AG04450 (cell line): ENCODE measurements at regions not wholly inside any gene's neighbourhood (a gene's known extent, or its start where the extent isn't known, plus 50 kb on each side); places are given as distances from the start of the nearest gene placed in this dataset.

Experiments
- CTCF ChIA-PET: fragments of 300-600, 350-600 bp; formaldehyde crosslinking; extraction: SDS; loops from one replicate; lab custom pipeline; 2022; ENCODE audit warnings: antibody characterized with exemption, inconsistent platforms; lab: Charles Lee
- POLR2A ChIA-PET: fragments of 350-600 bp; formaldehyde crosslinking; extraction: SDS; loops from one replicate; lab custom pipeline; 2021; ENCODE audit warnings: antibody characterized with exemption, inconsistent platforms; lab: Yijun Ruan, JAX
- DNase-seq: peaks from one replicate; pipeline ENCODE4 v3.0.0-alpha.2; 2011; ENCODE audit warnings: low read depth, low spot score
- H3K27ac ChIP-seq: one replicate; pipeline ENCODE4 v1.5.1; 2012; ENCODE audit warnings: low read depth, low read length, control low read depth
- H3K27me3 ChIP-seq: one replicate; pipeline ENCODE4 v1.6.0; 2012; ENCODE audit warnings: low read length; ENCODE audit not compliant: control insufficient read depth, insufficient read depth
- H3K4me3 ChIP-seq: 2 replicates; pipeline ENCODE4 v1.5.1; 2011; ENCODE audit warnings: mild to moderate bottlenecking, low read depth, low read length, control low read depth
- H3K9me3 ChIP-seq: 2 replicates; pipeline ENCODE4 v1.5.1; 2012; ENCODE audit warnings: low read length; ENCODE audit not compliant: control insufficient read depth, insufficient read depth
- TF ChIP-seq, protein P1 (sequence below): IDR thresholded peaks from 2 replicates; pipeline ENCODE4 v1.5.1; 2011; ENCODE audit warnings: low read depth, low read length, control low read depth, inconsistent platforms

DNA sequence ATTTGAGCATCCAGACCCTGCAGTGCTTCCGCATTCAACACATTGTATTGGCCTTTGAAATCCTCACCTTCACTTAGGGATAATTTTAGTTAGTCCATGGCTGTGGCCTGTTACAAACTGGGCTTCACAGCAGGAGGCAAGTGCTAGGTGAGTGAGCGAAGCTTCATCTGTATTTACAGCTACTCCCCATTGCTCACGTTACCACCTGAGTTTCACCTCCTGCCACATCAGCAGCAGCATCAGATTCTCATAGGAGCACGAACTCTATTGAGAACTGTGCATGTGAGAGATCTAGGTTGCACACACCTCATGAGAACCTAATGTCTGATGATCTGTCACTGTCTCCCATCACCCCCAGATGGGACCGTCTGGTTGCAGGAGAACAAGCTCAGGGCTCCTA lies 222.1 kb upstream of the NR2F2 start:
- POLR2A ChIA-PET: no interaction called here
- no peak overlapping the region for H3K27ac ChIP-seq
- TF ChIP-seq, protein P1, sequence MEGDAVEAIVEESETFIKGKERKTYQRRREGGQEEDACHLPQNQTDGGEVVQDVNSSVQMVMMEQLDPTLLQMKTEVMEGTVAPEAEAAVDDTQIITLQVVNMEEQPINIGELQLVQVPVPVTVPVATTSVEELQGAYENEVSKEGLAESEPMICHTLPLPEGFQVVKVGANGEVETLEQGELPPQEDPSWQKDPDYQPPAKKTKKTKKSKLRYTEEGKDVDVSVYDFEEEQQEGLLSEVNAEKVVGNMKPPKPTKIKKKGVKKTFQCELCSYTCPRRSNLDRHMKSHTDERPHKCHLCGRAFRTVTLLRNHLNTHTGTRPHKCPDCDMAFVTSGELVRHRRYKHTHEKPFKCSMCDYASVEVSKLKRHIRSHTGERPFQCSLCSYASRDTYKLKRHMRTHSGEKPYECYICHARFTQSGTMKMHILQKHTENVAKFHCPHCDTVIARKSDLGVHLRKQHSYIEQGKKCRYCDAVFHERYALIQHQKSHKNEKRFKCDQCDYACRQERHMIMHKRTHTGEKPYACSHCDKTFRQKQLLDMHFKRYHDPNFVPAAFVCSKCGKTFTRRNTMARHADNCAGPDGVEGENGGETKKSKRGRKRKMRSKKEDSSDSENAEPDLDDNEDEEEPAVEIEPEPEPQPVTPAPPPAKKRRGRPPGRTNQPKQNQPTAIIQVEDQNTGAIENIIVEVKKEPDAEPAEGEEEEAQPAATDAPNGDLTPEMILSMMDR: no peak

DNA sequence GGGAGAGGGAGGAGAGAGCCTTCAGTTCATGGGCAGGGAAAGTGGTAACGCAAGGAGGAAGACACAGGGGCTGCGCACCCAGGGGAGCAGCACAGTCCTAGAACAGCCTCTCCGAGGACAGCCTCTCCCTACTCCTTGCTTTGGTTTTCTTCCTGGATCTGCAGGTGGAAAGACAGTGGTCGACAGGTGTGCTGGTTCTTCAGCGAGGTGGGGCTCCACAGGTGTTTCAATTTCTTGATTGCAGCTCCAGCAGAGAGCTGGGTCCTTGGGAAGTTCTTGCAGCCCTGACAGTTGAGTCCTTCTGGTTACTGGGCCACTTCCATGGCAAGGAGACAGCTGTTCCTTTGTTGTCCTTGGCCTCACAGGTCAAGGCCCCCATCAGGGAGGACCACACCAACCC lies 220.7 kb upstream of the NR2F2 start:
- ChIA-PET POLR2A (no interaction called here), CTCF (no interaction called here)
- Histone ChIP-seq H3K4me3 (no peak overlapping the region), H3K9me3 (no peaks in the 10 kb centered on the region), H3K27me3 (no peaks in the 10 kb centered on the region), H3K27ac (no peak overlapping the region)
- no peak for DNase-seq
- TF ChIP-seq, protein P1: no peak

More for the DNA sequence above, 222.1 kb upstream of the NR2F2 start:
- H3K27me3 ChIP-seq: no peaks in the 10 kb centered on the region
- CTCF ChIA-PET: no interaction called here
- no peak for DNase-seq
- no peak overlapping the region for H3K4me3 ChIP-seq
- no peaks in the 10 kb centered on the region for H3K9me3 ChIP-seq

DNA sequence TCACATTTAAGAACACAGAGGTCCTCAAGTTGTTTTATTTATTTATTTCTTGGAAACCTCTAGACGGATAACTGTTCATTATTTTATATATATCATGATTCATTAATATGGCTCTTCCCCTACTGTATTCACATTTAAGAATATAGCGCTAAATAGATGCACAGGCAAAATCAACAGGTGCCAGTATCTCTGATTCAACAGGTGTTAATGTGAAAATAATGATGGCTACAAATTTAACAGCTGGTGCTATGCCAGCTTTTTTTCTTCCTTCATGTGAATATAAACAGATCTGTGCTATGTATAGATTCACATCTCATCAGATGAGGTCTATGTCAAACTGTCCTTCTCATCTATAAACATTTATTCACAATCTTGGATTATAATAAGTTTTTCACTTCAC lies 218.5 kb upstream of the NR2F2 start:
- CTCF ChIA-PET: no interaction called here
- no peak for DNase-seq
- POLR2A ChIA-PET: no interaction called here
- no peaks in the 10 kb centered on the region for H3K9me3 ChIP-seq
- H3K27ac ChIP-seq: no peak overlapping the region
- H3K27me3 ChIP-seq: no peaks in the 10 kb centered on the region
- TF ChIP-seq, protein P1: no peak
- no peak overlapping the region for H3K4me3 ChIP-seq

DNA sequence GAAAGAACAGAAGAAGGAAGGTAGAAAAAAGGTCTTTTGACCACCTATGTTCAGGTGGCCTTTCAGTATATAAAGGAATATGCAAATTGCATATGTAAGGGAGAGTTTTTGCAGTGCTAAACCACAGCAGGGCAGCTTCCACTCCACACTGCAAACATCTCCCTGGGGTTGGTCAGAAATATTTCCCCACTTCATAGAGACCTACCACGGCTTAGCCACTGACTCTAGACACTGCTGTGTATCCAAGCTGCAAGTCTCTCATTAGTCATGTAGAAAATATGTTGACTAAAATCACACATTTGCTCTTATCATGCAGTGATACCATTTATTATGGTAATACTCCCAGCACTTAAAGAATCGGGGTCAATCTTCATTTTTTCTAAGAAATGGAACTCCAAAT lies 214.9 kb upstream of the NR2F2 start:
- Histone ChIP-seq H3K9me3 (no peaks in the 10 kb centered on the region), H3K27ac (no peak overlapping the region), H3K27me3 (no peaks in the 10 kb centered on the region), H3K4me3 (no peak overlapping the region)
- ChIA-PET POLR2A (no interaction called here), CTCF (no interaction called here)
- TF ChIP-seq, protein P1: no peak
- peak; percentile 18 for DNase-seq

DNA sequence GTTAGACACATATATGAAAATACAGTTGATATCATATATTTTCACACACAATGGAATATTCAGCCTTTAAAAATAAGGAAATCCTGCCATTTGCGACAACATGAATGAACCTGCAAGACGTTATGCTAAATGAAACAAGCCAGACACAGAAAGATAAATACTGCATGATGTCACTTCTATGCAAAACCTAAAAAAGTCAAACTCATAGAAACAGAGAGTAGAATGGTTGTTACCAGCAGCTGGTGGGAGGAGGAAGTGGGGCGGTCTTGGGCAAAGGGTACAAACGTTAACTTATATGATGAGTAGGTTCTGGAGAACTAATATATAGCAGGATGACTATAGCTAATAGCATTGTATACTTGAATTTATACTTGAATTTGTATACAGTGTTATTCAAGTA lies 213.2 kb upstream of the NR2F2 start:
- ChIA-PET CTCF (interaction anchor here (0.7 kb wide), 1 partner anchor 873 kb away, joined by 4 read pairs; no protein-coding TSS in a partner anchor), POLR2A (interaction anchor here (0.6 kb wide), 1 partner anchor 1233 kb away, joined by 6 read pairs; no protein-coding TSS in a partner anchor)
- no peak overlapping the region for H3K4me3 ChIP-seq
- no peak overlapping the region for H3K27ac ChIP-seq
- no peaks in the 10 kb centered on the region for H3K27me3 ChIP-seq
- TF ChIP-seq, protein P1: no peak
- DNase-seq: no peak
- H3K9me3 ChIP-seq: no peaks in the 10 kb centered on the region
